ENCODE measurements at regions not wholly inside any gene's neighbourhood (a gene's known extent, or its start where the extent isn't known, plus 50 kb on each side); places are given as distances from the start of the nearest gene placed in this dataset.

DNA sequence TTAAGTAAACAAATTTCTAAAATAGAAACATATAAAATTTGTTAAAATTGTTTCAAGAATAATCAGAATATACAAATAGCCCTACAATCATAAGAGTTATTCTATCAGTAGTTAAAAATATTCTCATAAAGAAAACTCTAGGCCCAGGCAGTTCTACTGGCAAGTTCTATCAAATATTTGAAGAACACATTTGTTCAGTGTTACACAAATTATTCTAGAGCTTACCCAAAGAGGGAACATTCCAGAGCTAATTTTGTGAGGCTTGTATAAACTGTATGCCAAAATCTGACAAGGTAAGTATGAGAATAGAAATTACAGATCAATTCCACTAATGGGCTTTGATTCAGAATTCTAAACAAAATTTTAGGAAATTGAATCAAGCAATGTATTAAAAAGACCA is 166.8 kb upstream of the FOXN2 start:
- TF ChIP-seq, protein P1, sequence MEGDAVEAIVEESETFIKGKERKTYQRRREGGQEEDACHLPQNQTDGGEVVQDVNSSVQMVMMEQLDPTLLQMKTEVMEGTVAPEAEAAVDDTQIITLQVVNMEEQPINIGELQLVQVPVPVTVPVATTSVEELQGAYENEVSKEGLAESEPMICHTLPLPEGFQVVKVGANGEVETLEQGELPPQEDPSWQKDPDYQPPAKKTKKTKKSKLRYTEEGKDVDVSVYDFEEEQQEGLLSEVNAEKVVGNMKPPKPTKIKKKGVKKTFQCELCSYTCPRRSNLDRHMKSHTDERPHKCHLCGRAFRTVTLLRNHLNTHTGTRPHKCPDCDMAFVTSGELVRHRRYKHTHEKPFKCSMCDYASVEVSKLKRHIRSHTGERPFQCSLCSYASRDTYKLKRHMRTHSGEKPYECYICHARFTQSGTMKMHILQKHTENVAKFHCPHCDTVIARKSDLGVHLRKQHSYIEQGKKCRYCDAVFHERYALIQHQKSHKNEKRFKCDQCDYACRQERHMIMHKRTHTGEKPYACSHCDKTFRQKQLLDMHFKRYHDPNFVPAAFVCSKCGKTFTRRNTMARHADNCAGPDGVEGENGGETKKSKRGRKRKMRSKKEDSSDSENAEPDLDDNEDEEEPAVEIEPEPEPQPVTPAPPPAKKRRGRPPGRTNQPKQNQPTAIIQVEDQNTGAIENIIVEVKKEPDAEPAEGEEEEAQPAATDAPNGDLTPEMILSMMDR (IDR thresholded peaks at IDR 0.05; ENCODE audit: control insufficient read depth, insufficient read depth, low read depth, low read length, missing control alignments) = no peak
- DNase-seq (ENCODE audit: low read depth) = no peak
- H3K4me3 ChIP-seq (ENCODE audit: control insufficient read depth, low read depth, low read length) = no peak overlapping the region

DNA sequence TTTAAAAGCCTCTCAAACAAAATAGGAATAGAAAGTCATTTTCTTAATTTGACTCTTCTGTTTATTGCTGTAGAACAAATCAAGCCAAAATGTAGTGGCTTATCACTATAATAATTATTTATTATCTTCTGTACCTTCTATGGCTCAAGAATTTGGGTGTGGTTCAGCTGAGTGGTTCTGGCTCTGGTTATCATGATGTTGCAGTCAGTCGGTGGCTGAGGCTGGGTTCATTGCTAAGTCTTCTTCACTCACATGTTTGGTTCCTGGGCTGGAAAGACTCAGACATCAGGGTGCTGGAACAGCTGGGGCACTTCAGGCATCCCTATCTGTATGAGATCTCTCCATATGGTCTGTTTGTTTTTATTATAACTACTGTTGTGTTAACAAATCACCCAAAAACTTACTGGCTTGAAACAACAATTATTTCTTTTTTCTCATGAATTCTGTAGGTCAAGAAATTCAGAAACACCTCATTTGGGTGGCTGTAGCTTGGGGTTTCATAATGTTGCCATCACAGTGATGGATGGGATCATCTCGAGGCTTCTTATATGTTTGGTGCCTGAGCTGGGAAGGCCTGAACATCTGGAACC is 165.5 kb upstream of the FOXN2 start:
- H3K4me3 ChIP-seq (ENCODE audit: control insufficient read depth, low read depth, low read length) = no peak overlapping the region
- TF ChIP-seq, protein P1 (IDR thresholded peaks at IDR 0.05; ENCODE audit: control insufficient read depth, insufficient read depth, low read depth, low read length, missing control alignments) = no peak
- no peak for DNase-seq (ENCODE audit: low read depth)

DNA sequence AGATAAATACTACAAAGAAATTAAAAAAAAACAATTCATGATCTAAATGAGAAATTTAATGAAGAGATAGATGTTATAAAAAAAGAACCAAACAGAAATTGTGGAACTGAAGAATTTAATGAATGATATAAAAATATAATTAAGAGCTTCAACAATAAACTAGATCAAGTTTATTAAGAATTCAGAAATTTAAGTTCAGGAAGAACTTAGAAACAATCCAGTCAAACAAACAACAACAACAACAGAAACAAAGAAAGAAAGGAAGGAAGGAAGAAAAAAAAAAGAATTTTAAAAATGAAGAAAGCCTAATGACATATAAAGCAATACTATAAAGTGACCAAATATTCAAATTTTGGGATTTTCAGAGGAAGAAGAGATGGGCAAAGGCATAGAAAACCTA is 157.3 kb upstream of the FOXN2 start:
- no peak for DNase-seq (ENCODE audit: low read depth)
- no peak overlapping the region for H3K4me3 ChIP-seq (ENCODE audit: control insufficient read depth, low read depth, low read length)
- TF ChIP-seq, protein P1 (IDR thresholded peaks at IDR 0.05; ENCODE audit: control insufficient read depth, insufficient read depth, low read depth, low read length, missing control alignments) = no peak

DNA sequence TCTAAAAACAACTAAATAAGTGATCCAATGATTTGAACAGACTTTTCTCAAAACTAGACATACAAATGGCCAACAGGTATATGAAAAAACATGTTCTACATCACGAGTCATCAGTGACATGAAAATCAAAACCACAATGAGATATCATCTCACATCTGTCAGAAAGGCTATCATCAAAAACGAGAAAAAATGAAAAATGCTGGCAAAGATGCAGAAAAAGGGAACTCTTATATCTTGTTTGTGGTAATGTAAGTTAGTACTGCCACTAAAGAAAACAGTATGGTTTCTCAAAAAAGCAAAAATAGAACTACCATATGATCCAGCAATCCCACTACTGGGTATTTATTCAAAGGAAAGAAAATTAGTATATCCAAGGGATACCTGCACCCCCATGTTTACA is 152.9 kb upstream of the FOXN2 start:
- no peak for DNase-seq (ENCODE audit: low read depth)
- TF ChIP-seq, protein P1 (IDR thresholded peaks at IDR 0.05; ENCODE audit: control insufficient read depth, insufficient read depth, low read depth, low read length, missing control alignments) = no peak
- H3K4me3 ChIP-seq (ENCODE audit: control insufficient read depth, low read depth, low read length) = no peak overlapping the region

DNA sequence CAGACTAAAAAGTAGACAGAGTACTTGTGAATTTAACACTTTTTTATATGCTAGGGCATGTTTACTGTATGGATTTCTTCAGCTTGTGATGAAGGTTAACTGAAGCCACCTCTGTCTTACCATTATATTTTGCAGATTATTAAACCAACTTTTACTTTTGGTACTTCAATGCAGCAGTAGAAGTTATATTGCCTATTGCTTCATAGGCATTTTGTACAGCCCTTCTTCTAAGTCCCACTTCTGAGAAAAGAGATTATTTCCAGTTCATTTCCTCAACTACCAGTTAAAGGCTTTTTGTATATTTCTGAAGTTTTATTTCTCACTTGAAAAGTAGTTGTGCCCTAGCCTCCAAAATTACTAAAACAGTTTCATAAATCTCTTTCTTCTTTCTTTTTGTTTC is 151.7 kb upstream of the FOXN2 start:
- no peak overlapping the region for H3K4me3 ChIP-seq (ENCODE audit: control insufficient read depth, low read depth, low read length)
- TF ChIP-seq, protein P1 (IDR thresholded peaks at IDR 0.05; ENCODE audit: control insufficient read depth, insufficient read depth, low read depth, low read length, missing control alignments) = no peak

DNA sequence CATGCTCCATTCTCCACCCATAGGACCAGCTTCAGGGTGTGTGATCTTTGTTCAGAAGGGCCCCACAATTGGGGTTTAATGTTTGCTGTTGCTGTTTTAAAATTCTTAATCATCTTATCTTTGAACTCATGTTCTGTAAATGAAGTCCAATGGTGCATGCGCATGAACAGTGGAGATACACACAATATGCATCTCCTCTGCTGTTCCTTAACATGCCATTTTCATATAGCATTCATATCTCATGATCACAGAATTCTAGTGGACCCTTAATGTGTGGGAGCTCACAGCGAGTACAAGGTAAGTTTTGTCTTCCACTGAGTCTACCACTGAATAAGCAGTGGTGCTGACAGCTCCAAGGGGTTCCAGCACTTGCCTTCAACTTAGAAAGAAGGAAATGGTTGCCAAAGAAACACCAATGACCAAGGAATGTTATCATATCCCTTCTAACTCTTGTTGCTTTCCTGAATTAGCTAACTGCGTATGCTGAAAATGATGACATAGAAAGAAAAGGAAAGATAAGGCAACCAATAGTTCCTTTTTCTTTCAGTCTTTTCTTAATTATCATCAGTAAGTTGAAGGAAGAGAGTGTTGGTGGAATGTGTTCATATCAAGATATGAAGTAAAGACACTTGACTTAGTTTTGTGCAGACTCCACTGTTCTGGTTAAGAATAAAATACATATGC is 149.3 kb upstream of the FOXN2 start:
- H3K4me3 ChIP-seq (ENCODE audit: control insufficient read depth, low read depth, low read length) = no peak overlapping the region
- no peak for DNase-seq (ENCODE audit: low read depth)
- TF ChIP-seq, protein P1 (IDR thresholded peaks at IDR 0.05; ENCODE audit: control insufficient read depth, insufficient read depth, low read depth, low read length, missing control alignments) = no peak

More for the DNA sequence above, 151.7 kb upstream of the FOXN2 start:
- DNase-seq (ENCODE audit: low read depth) = no peak

All from AG09309 (cell line).